ENCODE measurements at regions not wholly inside any gene's neighbourhood (a gene's known extent, or its start where the extent isn't known, plus 50 kb on each side); places are given as distances from the start of the nearest gene placed in this dataset.
A peak's percentile ranks its signal among the peaks of the same experiment; 100 is the strongest.
"Not testable (repeated sequence)": the region's sequence is repeated elsewhere in the genome, so short reads cannot be mapped to it uniquely, and the experiment has no call there.

- no peak for FAIRE-seq
Measured at GRCh38 chr2:147603447-147603846, 241.4 kb upstream of the ACVR2A start.

GRCh38 chr2:147600646-147601045 lies 244.2 kb upstream of the ACVR2A start:
- no peak for FAIRE-seq

GRCh38 chr2:147600223-147600622 lies 244.6 kb upstream of the ACVR2A start:
- FAIRE-seq: no peak

- FAIRE-seq: no peak
Measured at GRCh38 chr2:147595200-147595599, 249.6 kb upstream of the ACVR2A start.

GRCh38 chr2:147594038-147594437 lies 250.8 kb upstream of the ACVR2A start:
- FAIRE-seq: no peak

GRCh38 chr2:147592784-147593183 lies 252.0 kb upstream of the ACVR2A start:
- FAIRE-seq: not testable (repeated sequence)

GRCh38 chr2:147589127-147589526 lies 255.7 kb upstream of the ACVR2A start:
- no peak for FAIRE-seq

GRCh38 chr2:147588191-147588590 lies 256.6 kb upstream of the ACVR2A start:
- no peak for FAIRE-seq

GRCh38 chr2:147578529-147578928 lies 266.3 kb upstream of the ACVR2A start:
- no peak for FAIRE-seq

GRCh38 chr2:147577998-147578380 lies 266.8 kb upstream of the ACVR2A start:
- FAIRE-seq: no peak

GRCh38 chr2:147577323-147577997 lies 267.4 kb upstream of the ACVR2A start:
- no peak for FAIRE-seq

GRCh38 chr2:147575106-147575505 lies 269.7 kb upstream of the ACVR2A start:
- no peak for FAIRE-seq

GRCh38 chr2:147572622-147573021 lies 272.2 kb upstream of the ACVR2A start:
- FAIRE-seq: no peak

- no peak for FAIRE-seq
Measured at GRCh38 chr2:147569426-147569825, 275.4 kb upstream of the ACVR2A start.

- FAIRE-seq: no peak
Measured at GRCh38 chr2:147568109-147568508, 276.7 kb upstream of the ACVR2A start.

- FAIRE-seq: no peak
Measured at GRCh38 chr2:147567136-147567535, 277.7 kb upstream of the ACVR2A start.

- FAIRE-seq: peak; percentile 65
Measured at GRCh38 chr2:147560810-147561535, 283.9 kb upstream of the ACVR2A start.

- FAIRE-seq: no peak
Measured at GRCh38 chr2:147559070-147559725, 285.6 kb upstream of the ACVR2A start.

- peak; percentile 58 for FAIRE-seq
Measured at GRCh38 chr2:147558620-147559019, 286.2 kb upstream of the ACVR2A start.

GRCh38 chr2:147554521-147555107 lies 290.2 kb upstream of the ACVR2A start:
- no peak for FAIRE-seq

- FAIRE-seq: no peak
Measured at GRCh38 chr2:147553775-147554271, 291.0 kb upstream of the ACVR2A start.

GRCh38 chr2:147550995-147551731 lies 293.7 kb upstream of the ACVR2A start:
- no peak for FAIRE-seq

GRCh38 chr2:147549054-147549453 lies 295.8 kb upstream of the ACVR2A start:
- no peak for FAIRE-seq

Data from islet of Langerhans (tissue), 1 donor.